Fibroblast of mammary gland (primary cell): ENCODE measurements at regions not wholly inside any gene's neighbourhood (a gene's known extent, or its start where the extent isn't known, plus 50 kb on each side); places are given as distances from the start of the nearest gene placed in this dataset.

Experiments
- DNase-seq: peaks from one replicate; pipeline ENCODE4 v3.0.0-alpha.2; 2010; ENCODE audit warnings: low read depth
- H3K4me3 ChIP-seq: 2 replicates; pipeline ENCODE4 v1.5.1; 2011; ENCODE audit warnings: low read depth, mild to moderate bottlenecking, low read length, moderate library complexity; ENCODE audit not compliant: control insufficient read depth
- CTCF ChIP-seq: conservative IDR thresholded peaks from 2 replicates; pipeline ENCODE4 v1.5.1; 2011; ENCODE audit warnings: low read depth, low read length, inconsistent platforms; ENCODE audit not compliant: control insufficient read depth, insufficient read depth

GRCh38 chr18:60543646-60544045, 171.1 kb upstream of the MC4R start:
- DNase-seq = no peak
- no peak for TF ChIP-seq CTCF
- H3K4me3 ChIP-seq = no peak overlapping the region

GRCh38 chr18:60549338-60549960, 176.9 kb upstream of the MC4R start:
- peak; percentile 74 for DNase-seq
- TF ChIP-seq CTCF = peak; percentile 85
- no peak overlapping the region for H3K4me3 ChIP-seq

DNA sequence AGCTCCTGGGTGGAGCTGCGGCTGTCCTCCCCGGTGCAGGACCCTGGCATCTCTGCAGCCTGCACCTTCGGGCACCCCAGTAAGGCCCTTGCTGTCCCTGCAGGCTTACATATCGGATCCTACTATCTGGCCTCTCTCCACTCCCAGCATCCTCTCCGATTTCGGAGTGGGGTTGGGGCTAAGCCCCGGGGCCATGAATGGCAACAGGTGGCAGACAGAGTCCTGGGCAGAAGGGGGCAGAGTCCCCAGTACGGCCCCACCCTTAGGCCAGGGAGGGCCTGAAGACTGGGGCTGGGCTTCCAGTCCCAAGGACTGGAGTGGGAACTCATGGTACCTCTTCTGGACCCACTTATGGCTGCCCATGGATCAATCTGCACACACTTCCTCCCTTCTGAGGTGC, 180.4 kb upstream of the MC4R start:
- no peak for DNase-seq
- H3K4me3 ChIP-seq = no peak overlapping the region
- no peak for TF ChIP-seq CTCF

GRCh38 chr18:60554967-60555366, 182.4 kb upstream of the MC4R start:
- H3K4me3 ChIP-seq = no peak overlapping the region
- no peak for TF ChIP-seq CTCF
- DNase-seq = no peak

DNA sequence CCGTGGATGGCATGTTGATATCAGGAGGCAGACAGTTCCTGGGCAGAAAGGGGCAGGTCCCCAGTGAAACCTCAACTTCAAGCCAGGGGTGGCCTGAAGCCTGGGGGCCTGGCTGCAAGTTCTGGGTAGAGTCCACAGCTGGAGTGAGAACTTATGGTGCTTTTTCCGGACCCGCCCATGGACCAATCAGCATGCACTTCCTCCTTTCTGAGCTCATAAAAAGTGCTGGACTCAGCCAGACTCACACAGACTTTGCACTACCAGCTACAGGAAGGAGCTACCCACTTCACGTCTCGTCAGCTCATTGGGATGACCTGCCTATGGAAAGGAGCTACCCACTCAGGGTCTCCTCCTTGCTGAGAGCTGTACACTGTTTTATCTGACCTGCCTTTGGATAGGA, 183.1 kb upstream of the MC4R start:
- no peak for DNase-seq
- TF ChIP-seq CTCF = no peak
- no peak overlapping the region for H3K4me3 ChIP-seq

GRCh38 chr18:60556326-60556725, 183.8 kb upstream of the MC4R start:
- no peak for TF ChIP-seq CTCF

GRCh38 chr18:60560071-60560470, 187.5 kb upstream of the MC4R start:
- no peak for DNase-seq
- no peak for TF ChIP-seq CTCF
- H3K4me3 ChIP-seq = no peak overlapping the region

More at GRCh38 chr18:60556326-60556725, 183.8 kb upstream of the MC4R start:
- H3K4me3 ChIP-seq = no peak overlapping the region
- DNase-seq = no peak
